Smooth muscle cell (in vitro differentiated cells): ENCODE measurements at regions not wholly inside any gene's neighbourhood (a gene's known extent, or its start where the extent isn't known, plus 50 kb on each side); places are given as distances from the start of the nearest gene placed in this dataset.
A peak's percentile ranks its signal among the peaks of the same experiment; 100 is the strongest.

Source experiments
- DNase-seq: peaks from one replicate; lab custom pipeline; 2025; ENCODE audit not compliant: unreplicated experiment; lab: John Stamatoyannopoulos, UW
- H2AFZ ChIP-seq: fragments of 200-600 bp; sonication (generic); 2 replicates; pipeline ENCODE4 v1.6.0; 2016; ENCODE audit warnings: antibody characterized with exemption, low read depth, mild to moderate bottlenecking
- H3F3A ChIP-seq: fragments of 200-600 bp; sonication (generic); 2 replicates; pipeline ENCODE4 v1.6.0; 2017; ENCODE audit warnings: antibody characterized with exemption, low read depth
- H3K27ac ChIP-seq: fragments of 200-600 bp; sonication (generic); 2 replicates; pipeline ENCODE4 v1.5.1; 2016; ENCODE audit warnings: low read depth, mild to moderate bottlenecking
- H3K27me3 ChIP-seq: fragments of 200-600 bp; sonication (generic); 2 replicates; pipeline ENCODE4 v1.6.1; 2016; ENCODE audit warnings: low read depth, mild to moderate bottlenecking
- H3K36me3 ChIP-seq: fragments of 200-600 bp; sonication (generic); 2 replicates; pipeline ENCODE4 v1.5.1; 2016; ENCODE audit warnings: low read depth
- H3K4me1 ChIP-seq: fragments of 200-600 bp; sonication (generic); 2 replicates; pipeline ENCODE4 v1.5.1; 2016; ENCODE audit warnings: low read depth
- H3K4me2 ChIP-seq: fragments of 200-600 bp; sonication (generic); 2 replicates; pipeline ENCODE4 v1.6.0; 2016; ENCODE audit warnings: mild to moderate bottlenecking
- H3K4me3 ChIP-seq: fragments of 200-600 bp; sonication (generic); 2 replicates; pipeline ENCODE4 v1.5.1; 2016; ENCODE audit warnings: mild to moderate bottlenecking
- H3K79me2 ChIP-seq: fragments of 200-600 bp; sonication (generic); 2 replicates; pipeline ENCODE4 v1.6.0; 2016; ENCODE audit warnings: low read depth, mild to moderate bottlenecking
- H3K9ac ChIP-seq: fragments of 200-600 bp; sonication (generic); 2 replicates; pipeline ENCODE4 v1.6.0; 2016; ENCODE audit warnings: low read depth
- H3K9me3 ChIP-seq: fragments of 200-600 bp; sonication (generic); replicated peaks from 2 replicates; pipeline ENCODE4 v1.5.1; 2016; ENCODE audit warnings: low read depth
- H4K20me1 ChIP-seq: fragments of 200-600 bp; sonication (generic); 2 replicates; pipeline ENCODE4 v1.6.0; 2016; ENCODE audit warnings: low read depth
- WGBS: methylation state at CpG from one replicate; pipeline ENCODE4 v1.1.7; 2016; ENCODE audit warnings: low lambda C conversion rate; 5-methylcytosine and 5-hydroxymethylcytosine counted together
- TF ChIP-seq, protein P1 (sequence below): fragments of 200-600 bp; sonication (generic); IDR thresholded peaks from 2 replicates; pipeline ENCODE4 v1.5.1; 2017; ENCODE audit warnings: borderline replicate concordance, mild to moderate bottlenecking, antibody characterized with exemption; ENCODE audit not compliant: insufficient read depth, poor library complexity, severe bottlenecking

DNA sequence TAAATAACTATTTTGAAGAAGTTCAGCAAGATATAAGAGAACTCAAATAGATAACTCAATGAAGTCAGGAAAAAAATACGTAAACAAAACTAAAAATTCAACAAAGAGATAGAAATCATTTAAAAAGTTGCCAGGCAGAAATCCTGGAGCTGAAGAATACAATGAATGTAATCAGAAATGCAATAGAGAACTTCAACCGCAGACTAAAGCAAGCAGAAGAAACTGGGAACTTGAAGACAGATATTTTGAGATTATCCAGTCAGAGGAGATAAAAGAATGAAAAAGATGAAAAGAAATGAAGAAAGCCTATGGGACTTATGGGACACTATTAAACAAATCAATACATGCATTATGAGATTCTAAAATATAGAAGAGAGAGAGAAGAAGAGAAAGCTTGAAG is 129.1 kb upstream of the LPAR1 start:
- WGBS: 95% methylated on average over 2 of the region's 2 CpGs
- H3K27me3 ChIP-seq: no peaks in the 10 kb centered on the region

DNA sequence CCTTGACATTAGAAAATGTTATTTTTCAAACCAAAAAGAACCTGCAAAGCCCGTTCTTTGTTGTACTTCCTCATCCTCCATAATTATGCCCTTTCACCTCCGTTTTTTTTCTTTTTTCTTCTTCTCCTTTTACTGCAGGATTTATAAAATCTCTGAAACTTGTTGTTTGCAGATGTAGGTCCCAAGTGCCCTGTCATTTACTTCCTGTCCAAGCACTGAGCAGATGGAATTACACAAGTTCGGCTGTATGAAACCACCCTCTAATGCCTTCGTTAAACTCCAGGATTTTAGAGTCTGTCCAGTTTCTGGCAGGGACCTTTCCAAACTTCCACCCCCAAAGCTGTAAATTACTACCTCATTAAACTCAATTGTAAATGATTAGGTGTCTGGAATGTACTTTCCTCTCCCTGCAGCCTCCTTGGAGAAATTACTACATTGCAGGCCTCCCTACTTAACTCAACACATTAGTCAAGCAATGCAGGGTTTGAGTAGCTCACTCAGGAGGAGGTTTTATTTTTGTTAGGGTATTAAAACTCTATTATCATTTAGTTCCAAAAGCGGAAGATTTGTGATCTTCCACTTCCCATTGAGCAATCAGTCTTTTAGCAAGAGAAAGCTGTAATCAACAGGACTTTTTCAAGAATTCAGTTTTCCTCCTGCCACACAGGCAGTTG is 125.6 kb upstream of the LPAR1 start:
- H3K4me3 ChIP-seq: no peak overlapping the region
- 46% methylated on average over 5 of the region's 5 CpGs for WGBS

More for the DNA sequence above, 129.1 kb upstream of the LPAR1 start:
- TF ChIP-seq, protein P1, sequence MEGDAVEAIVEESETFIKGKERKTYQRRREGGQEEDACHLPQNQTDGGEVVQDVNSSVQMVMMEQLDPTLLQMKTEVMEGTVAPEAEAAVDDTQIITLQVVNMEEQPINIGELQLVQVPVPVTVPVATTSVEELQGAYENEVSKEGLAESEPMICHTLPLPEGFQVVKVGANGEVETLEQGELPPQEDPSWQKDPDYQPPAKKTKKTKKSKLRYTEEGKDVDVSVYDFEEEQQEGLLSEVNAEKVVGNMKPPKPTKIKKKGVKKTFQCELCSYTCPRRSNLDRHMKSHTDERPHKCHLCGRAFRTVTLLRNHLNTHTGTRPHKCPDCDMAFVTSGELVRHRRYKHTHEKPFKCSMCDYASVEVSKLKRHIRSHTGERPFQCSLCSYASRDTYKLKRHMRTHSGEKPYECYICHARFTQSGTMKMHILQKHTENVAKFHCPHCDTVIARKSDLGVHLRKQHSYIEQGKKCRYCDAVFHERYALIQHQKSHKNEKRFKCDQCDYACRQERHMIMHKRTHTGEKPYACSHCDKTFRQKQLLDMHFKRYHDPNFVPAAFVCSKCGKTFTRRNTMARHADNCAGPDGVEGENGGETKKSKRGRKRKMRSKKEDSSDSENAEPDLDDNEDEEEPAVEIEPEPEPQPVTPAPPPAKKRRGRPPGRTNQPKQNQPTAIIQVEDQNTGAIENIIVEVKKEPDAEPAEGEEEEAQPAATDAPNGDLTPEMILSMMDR: no peak
- Histone ChIP-seq H3K4me2 (no peak overlapping the region), H3K27ac (no peak overlapping the region), H3K36me3 (no peaks in the 10 kb centered on the region), H2AFZ (no peak overlapping the region), H3K79me2 (no peaks in the 10 kb centered on the region), H3K4me1 (peaks cover 3% of the 10 kb centered on the region), H3K4me3 (no peak overlapping the region), H4K20me1 (no peaks in the 10 kb centered on the region), H3F3A (no peaks in the 10 kb centered on the region), H3K9ac (no peak overlapping the region), H3K9me3 (peaks cover 7% of the 10 kb centered on the region)
- no peak for DNase-seq

DNA sequence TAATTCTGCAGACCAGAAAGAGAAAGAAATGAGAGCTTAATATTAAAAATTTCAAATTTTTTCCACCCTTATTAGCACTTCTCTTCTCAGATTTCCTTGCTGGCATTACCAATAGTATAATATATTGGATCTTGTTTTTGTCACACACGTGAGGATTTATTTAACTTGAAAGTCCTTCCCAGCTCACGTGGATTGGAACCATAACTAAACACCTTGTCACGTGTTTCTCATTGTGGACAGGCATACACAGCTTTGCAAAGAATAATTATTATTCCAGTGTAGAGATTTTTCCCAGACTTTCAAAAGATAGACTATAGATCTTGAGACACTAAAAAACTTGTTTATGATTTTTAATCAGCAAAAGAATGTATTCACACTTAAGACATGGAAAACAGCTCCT is 123.8 kb upstream of the LPAR1 start:
- H3K27ac ChIP-seq: no peak overlapping the region
- no peaks in the 10 kb centered on the region for H3K27me3 ChIP-seq
- no peaks in the 10 kb centered on the region for H3F3A ChIP-seq
- DNase-seq: no peak
- H3K4me3 ChIP-seq: no peak overlapping the region
- no peaks in the 10 kb centered on the region for H3K9me3 ChIP-seq
- H4K20me1 ChIP-seq: no peaks in the 10 kb centered on the region
- no peak overlapping the region for H3K9ac ChIP-seq
- 94% methylated on average over 3 of the region's 3 CpGs for WGBS
- no peak overlapping the region for H3K4me2 ChIP-seq
- peaks cover 3% of the 10 kb centered on the region for H3K4me1 ChIP-seq
- TF ChIP-seq, protein P1: no peak
- H3K79me2 ChIP-seq: no peaks in the 10 kb centered on the region
- no peak overlapping the region for H2AFZ ChIP-seq
- H3K36me3 ChIP-seq: no peaks in the 10 kb centered on the region

More for the DNA sequence above, 125.6 kb upstream of the LPAR1 start:
- Histone ChIP-seq H3K79me2 (no peaks in the 10 kb centered on the region), H3K36me3 (no peaks in the 10 kb centered on the region), H4K20me1 (no peaks in the 10 kb centered on the region), H3K27me3 (no peaks in the 10 kb centered on the region), H3F3A (no peaks in the 10 kb centered on the region), H3K27ac (no peak overlapping the region), H3K9ac (no peak overlapping the region), H3K4me1 (peaks cover 3% of the 10 kb centered on the region), H2AFZ (peak overlapping the region; percentile 17), H3K4me2 (peak overlapping the region; percentile 6), H3K9me3 (peaks cover under 1% of the 10 kb centered on the region)
- no peak for DNase-seq
- TF ChIP-seq, protein P1: no peak

DNA sequence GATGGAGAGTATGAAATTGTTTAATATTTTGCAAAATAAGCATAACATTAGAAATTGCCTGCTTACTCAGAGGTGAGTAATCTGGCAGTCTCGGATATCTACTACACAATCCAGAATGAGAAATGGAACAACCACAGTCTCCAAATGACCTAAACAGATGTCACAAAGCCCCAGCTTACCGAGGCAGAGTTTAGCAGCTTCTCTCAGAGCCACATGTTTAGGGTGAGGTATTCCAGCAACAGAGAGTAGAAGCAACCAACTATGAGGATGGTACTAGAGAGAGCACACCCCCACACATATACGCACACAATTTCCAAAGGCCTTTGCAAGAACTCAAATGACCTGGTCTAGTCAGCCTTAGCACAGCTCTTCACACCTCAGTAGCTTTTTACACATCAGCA is 122.7 kb upstream of the LPAR1 start:
- no peaks in the 10 kb centered on the region for H4K20me1 ChIP-seq
- H3K36me3 ChIP-seq: no peaks in the 10 kb centered on the region
- TF ChIP-seq, protein P1: no peak
- H3F3A ChIP-seq: no peaks in the 10 kb centered on the region
- no peaks in the 10 kb centered on the region for H3K9me3 ChIP-seq
- H3K4me2 ChIP-seq: no peak overlapping the region
- H3K79me2 ChIP-seq: no peaks in the 10 kb centered on the region
- no peak overlapping the region for H3K9ac ChIP-seq
- no peak overlapping the region for H3K4me3 ChIP-seq
- no peaks in the 10 kb centered on the region for H3K27me3 ChIP-seq
- peaks cover 3% of the 10 kb centered on the region for H3K4me1 ChIP-seq
- no peak overlapping the region for H3K27ac ChIP-seq
- no peak for DNase-seq
- WGBS: 47% methylated on average over 3 of the region's 3 CpGs
- no peak overlapping the region for H2AFZ ChIP-seq
